ENCODE measurements at regions not wholly inside any gene's neighbourhood (a gene's known extent, or its start where the extent isn't known, plus 50 kb on each side); places are given as distances from the start of the nearest gene placed in this dataset.

- Histone ChIP-seq H3K27me3 (replicated peaks; ENCODE audit: insufficient read depth) (no peaks in the 10 kb centered on the region), H3K4me1 (replicated peaks) (no peaks in the 10 kb centered on the region), H3K36me3 (no peaks in the 10 kb centered on the region), H3K4me3 (no peak overlapping the region), H3K9me3 (no peaks in the 10 kb centered on the region), H3K27ac (no peak overlapping the region)
- DNase-seq (ENCODE audit: low spot score) = no peak
- TF ChIP-seq POLR2A (IDR thresholded peaks at IDR 0.05) = no peak
- peak in 1 of 4 experiments; percentile 11 for TF ChIP-seq CTCF (IDR thresholded peaks at IDR 0.05)
- intact Hi-C loops (cut with DNase I) = no loop called here
Observed at GRCh38 chr4:12595986-12596385, 888.2 kb downstream of the RAB28 start.

GRCh38 chr4:12595489-12595888, 888.7 kb downstream of the RAB28 start:
- H3K4me3 ChIP-seq = no peak overlapping the region
- H3K27ac ChIP-seq = no peak overlapping the region
- WGBS = 72% methylated on average over 4 of the region's 4 CpGs
- intact Hi-C loops (cut with DNase I) = no loop called here
- DNase-seq (ENCODE audit: low spot score) = no peak
- no peaks in the 10 kb centered on the region for H3K9me3 ChIP-seq
- no peaks in the 10 kb centered on the region for H3K27me3 ChIP-seq (replicated peaks; ENCODE audit: insufficient read depth)
- H3K36me3 ChIP-seq = no peaks in the 10 kb centered on the region
- TF ChIP-seq POLR2A (IDR thresholded peaks at IDR 0.05) (no peak), POLR2AphosphoS5 (IDR thresholded peaks at IDR 0.05) (no peak)
- H3K4me1 ChIP-seq (replicated peaks) = no peaks in the 10 kb centered on the region

- Histone ChIP-seq H3K36me3 (no peaks in the 10 kb centered on the region), H3K9me3 (no peaks in the 10 kb centered on the region), H3K27ac (no peak overlapping the region), H3K27me3 (replicated peaks; ENCODE audit: insufficient read depth) (no peaks in the 10 kb centered on the region), H3K4me1 (replicated peaks) (no peaks in the 10 kb centered on the region), H3K4me3 (no peak overlapping the region)
- TF ChIP-seq POLR2AphosphoS5 (IDR thresholded peaks at IDR 0.05) = no peak
- TF ChIP-seq POLR2A (IDR thresholded peaks at IDR 0.05) = no peak
- no peak for TF ChIP-seq CTCF (IDR thresholded peaks at IDR 0.05)
- DNase-seq (ENCODE audit: low spot score) = no peak
- intact Hi-C loops (cut with DNase I) = no loop called here
Observed at GRCh38 chr4:12588582-12588981, 895.6 kb downstream of the RAB28 start.

GRCh38 chr4:12586242-12587006, 897.7 kb downstream of the RAB28 start:
- TF ChIP-seq CTCF (IDR thresholded peaks at IDR 0.05) = no peak
- no peak for TF ChIP-seq POLR2A (IDR thresholded peaks at IDR 0.05)
- TF ChIP-seq POLR2AphosphoS5 (IDR thresholded peaks at IDR 0.05) = no peak
- Histone ChIP-seq H3K27ac (no peak overlapping the region), H3K4me3 (no peak overlapping the region), H3K36me3 (no peaks in the 10 kb centered on the region), H3K27me3 (replicated peaks; ENCODE audit: insufficient read depth) (no peaks in the 10 kb centered on the region), H3K4me1 (replicated peaks) (no peaks in the 10 kb centered on the region), H3K9me3 (no peaks in the 10 kb centered on the region)
- intact Hi-C loops (cut with DNase I) = no loop called here
- 70% methylated on average over 6 of the region's 6 CpGs for WGBS
- no peak for DNase-seq (ENCODE audit: low spot score)

GRCh38 chr4:12584116-12584875, 899.8 kb downstream of the RAB28 start:
- 83% methylated on average over 4 of the region's 4 CpGs for WGBS

More at GRCh38 chr4:12584116-12584875, 899.8 kb downstream of the RAB28 start:
- Histone ChIP-seq H3K27ac (no peak overlapping the region), H3K9me3 (no peaks in the 10 kb centered on the region), H3K36me3 (no peaks in the 10 kb centered on the region), H3K4me3 (no peak overlapping the region), H3K27me3 (replicated peaks; ENCODE audit: insufficient read depth) (no peaks in the 10 kb centered on the region), H3K4me1 (replicated peaks) (no peaks in the 10 kb centered on the region)
- TF ChIP-seq CTCF (IDR thresholded peaks at IDR 0.05) (no peak), POLR2AphosphoS5 (IDR thresholded peaks at IDR 0.05) (no peak), POLR2A (IDR thresholded peaks at IDR 0.05) (no peak)
- intact Hi-C loops (cut with DNase I) = no loop called here
- DNase-seq (ENCODE audit: low spot score) = no peak
